ENCODE measurements at regions not wholly inside any gene's neighbourhood (a gene's known extent, or its start where the extent isn't known, plus 50 kb on each side); places are given as distances from the start of the nearest gene placed in this dataset.

DNA sequence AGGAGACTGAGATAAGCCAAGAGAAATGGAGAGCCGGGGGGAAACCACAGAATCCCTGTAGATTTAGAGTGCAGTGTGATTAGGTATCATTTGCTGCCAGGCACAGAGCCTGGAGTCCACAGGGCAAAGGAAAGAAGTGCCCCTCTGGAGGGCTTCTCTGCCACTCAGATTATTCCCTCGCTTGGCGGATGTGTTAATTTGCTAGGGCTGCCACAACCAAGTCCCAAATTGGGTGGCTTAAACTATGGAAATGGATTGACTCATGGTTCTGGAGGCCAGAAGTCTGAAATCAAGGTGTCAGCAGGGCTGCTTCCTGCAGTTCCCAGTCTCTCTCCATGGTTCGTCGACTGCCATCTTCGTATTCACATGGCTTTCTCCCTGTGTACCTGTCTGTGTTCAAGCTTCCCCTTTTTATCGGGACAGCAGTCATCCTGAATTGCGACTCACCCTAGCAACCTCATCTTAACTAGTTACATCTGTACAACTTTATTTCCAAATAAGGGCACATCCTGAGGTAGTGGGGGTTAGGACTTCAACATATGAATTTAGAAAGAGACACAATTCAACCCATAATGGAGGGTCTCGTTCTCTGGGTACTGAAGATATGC is 122.2 kb downstream of the ANKRD60 start (continued):
- TF ChIP-seq EP300 (IDR thresholded peaks at IDR 0.05; ENCODE audit: borderline replicate concordance in 1 of 2, low read depth in 2 of 2, low read length in 2 of 2) = no peak
- no peak for TF ChIP-seq ASH2L (IDR thresholded peaks at IDR 0.05; ENCODE audit: low read length)
- TF ChIP-seq HDAC2 (IDR thresholded peaks at IDR 0.05; ENCODE audit: borderline replicate concordance in 1 of 2, low read depth in 2 of 2, low read length in 2 of 2) = no peak

Data from H1 (cell line).